HFFc6 (cell line): ENCODE measurements at regions not wholly inside any gene's neighbourhood (a gene's known extent, or its start where the extent isn't known, plus 50 kb on each side); places are given as distances from the start of the nearest gene placed in this dataset.
A peak's percentile ranks its signal among the peaks of the same experiment; 100 is the strongest.

Experiments
- DNase-seq: peaks from one replicate; pipeline ENCODE4 v3.0.0-alpha.2; 2018
- H3K27ac Mint-ChIP-seq: 2 replicates; pipeline ENCODE4 v1.8.0; 2020; ENCODE audit warnings: mild to moderate bottlenecking, mixed read lengths
- H3K27me3 Mint-ChIP-seq: 2 replicates; pipeline ENCODE4 v1.8.0; 2021; ENCODE audit warnings: mild to moderate bottlenecking, moderate library complexity, mixed read lengths; ENCODE audit not compliant: insufficient read depth
- H3K36me3 Mint-ChIP-seq: 2 replicates; pipeline ENCODE4 v1.8.0; 2021; ENCODE audit warnings: low read depth, mixed read lengths
- H3K4me1 Mint-ChIP-seq: 2 replicates; pipeline ENCODE4 v1.8.0; 2020; ENCODE audit warnings: low read depth, mixed read lengths
- H3K4me3 Mint-ChIP-seq: 2 replicates; pipeline ENCODE4 v1.8.0; 2020; ENCODE audit warnings: mild to moderate bottlenecking, moderate library complexity, mixed read lengths
- H3K9me3 Mint-ChIP-seq: 2 replicates; pipeline ENCODE4 v1.8.0; 2020; ENCODE audit warnings: mild to moderate bottlenecking, mixed read lengths
- CTCF ChIP-seq: fragments of 200-600 bp; sonication (generic); IDR thresholded peaks from 2 replicates; pipeline ENCODE4 v1.5.0; 2021; ENCODE audit warnings: antibody characterized with exemption, mild to moderate bottlenecking

GRCh38 chr19:23505738-23506137 is 110.5 kb upstream of the ZNF91 start:
- peaks cover 4% of the 10 kb centered on the region; the same call in 1 of the 2 replicates for H3K9me3 Mint-ChIP-seq
- H3K4me1 Mint-ChIP-seq: peaks cover 43% of the 10 kb centered on the region
- H3K36me3 Mint-ChIP-seq: no peaks in the 10 kb centered on the region
- no peak for DNase-seq
- H3K4me3 Mint-ChIP-seq: no peak overlapping the region
- no peaks in the 10 kb centered on the region; the same call in 1 of the 2 replicates for H3K27me3 Mint-ChIP-seq
- no peak overlapping the region for H3K27ac Mint-ChIP-seq
- TF ChIP-seq CTCF: no peak

GRCh38 chr19:23482829-23483228 is 87.6 kb upstream of the ZNF91 start:
- peak; percentile 18 for DNase-seq
- Mint-ChIP-seq H3K36me3 (peaks cover 38% of the 10 kb centered on the region), H3K27me3 (peaks cover 2% of the 10 kb centered on the region), H3K9me3 (peaks cover 7% of the 10 kb centered on the region), H3K4me1 (peaks cover 17% of the 10 kb centered on the region), H3K4me3 (no peak overlapping the region), H3K27ac (peak overlapping the region; percentile 55)
- no peak for TF ChIP-seq CTCF

GRCh38 chr19:23481043-23481442 is 85.8 kb upstream of the ZNF91 start:
- Mint-ChIP-seq H3K36me3 (peaks cover 28% of the 10 kb centered on the region; the same call in 1 of the 2 replicates), H3K4me1 (peaks cover 24% of the 10 kb centered on the region), H3K9me3 (peaks cover 5% of the 10 kb centered on the region), H3K27me3 (peaks cover 2% of the 10 kb centered on the region), H3K27ac (no peak overlapping the region), H3K4me3 (no peak overlapping the region)
- DNase-seq: no peak
- TF ChIP-seq CTCF: no peak

GRCh38 chr19:23475477-23475876 is 80.2 kb upstream of the ZNF91 start:
- no peak overlapping the region for H3K27ac Mint-ChIP-seq
- H3K36me3 Mint-ChIP-seq: 0 out of 2 replicates have a peak, but pooled peaks cover 7% of the 10 kb centered on the region
- H3K27me3 Mint-ChIP-seq: peaks cover under 1% of the 10 kb centered on the region
- H3K4me3 Mint-ChIP-seq: no peak overlapping the region
- TF ChIP-seq CTCF: no peak
- H3K4me1 Mint-ChIP-seq: peaks cover 35% of the 10 kb centered on the region
- H3K9me3 Mint-ChIP-seq: peaks cover 9% of the 10 kb centered on the region
- DNase-seq: no peak

- TF ChIP-seq CTCF: no peak
- no peak overlapping the region for H3K4me3 Mint-ChIP-seq
- no peak overlapping the region for H3K27ac Mint-ChIP-seq
- peaks cover 5% of the 10 kb centered on the region for H3K27me3 Mint-ChIP-seq
- H3K9me3 Mint-ChIP-seq: peaks cover 16% of the 10 kb centered on the region
- no peak for DNase-seq
- peaks cover 35% of the 10 kb centered on the region for H3K4me1 Mint-ChIP-seq
- H3K36me3 Mint-ChIP-seq: peaks cover 12% of the 10 kb centered on the region; the same call in 1 of the 2 replicates
Observed at GRCh38 chr19:23474761-23475160, 79.5 kb upstream of the ZNF91 start.

GRCh38 chr19:23474172-23474571 is 78.9 kb upstream of the ZNF91 start:
- H3K9me3 Mint-ChIP-seq: peaks cover 22% of the 10 kb centered on the region

More at GRCh38 chr19:23474172-23474571, 78.9 kb upstream of the ZNF91 start:
- H3K27me3 Mint-ChIP-seq: peaks cover 10% of the 10 kb centered on the region
- no peak overlapping the region for H3K27ac Mint-ChIP-seq
- TF ChIP-seq CTCF: no peak
- H3K4me3 Mint-ChIP-seq: no peak overlapping the region
- no peak for DNase-seq
- H3K36me3 Mint-ChIP-seq: peaks cover 18% of the 10 kb centered on the region; the same call in 1 of the 2 replicates
- peaks cover 35% of the 10 kb centered on the region for H3K4me1 Mint-ChIP-seq
